SK-N-SH (cell line): ENCODE measurements at regions not wholly inside any gene's neighbourhood (a gene's known extent, or its start where the extent isn't known, plus 50 kb on each side); places are given as distances from the start of the nearest gene placed in this dataset.

ENCODE experiments used
- CTCF ChIA-PET: fragments of 300-600, 350-600 bp; formaldehyde crosslinking; extraction: SDS; loops from one replicate; lab custom pipeline; 2021; lab: Yijun Ruan, JAX
- POLR2A ChIA-PET: fragments of 350-600 bp; sonication (Branson Sonifier 250); formaldehyde crosslinking; extraction: SDS; loops from one replicate; lab custom pipeline; 2020; ENCODE audit warnings: antibody characterized with exemption, inconsistent platforms; lab: Yijun Ruan, JAX
- DNase-seq: peaks from one replicate; pipeline ENCODE4 v3.0.0; 2012
- H2AFZ ChIP-seq: fragments of 200-600 bp; sonication (generic); 2 replicates; pipeline ENCODE4 v1.8.1; 2016; ENCODE audit warnings: antibody characterized with exemption, mild to moderate bottlenecking, low read depth
- H3F3A ChIP-seq: fragments of 200-600 bp; sonication (generic); replicated peaks from 2 replicates; pipeline ENCODE3; 2016; ENCODE audit warnings: antibody characterized with exemption, mild to moderate bottlenecking; ENCODE audit not compliant: insufficient read depth
- H3K27ac ChIP-seq, 2 experiments: fragments of 200-500 bp in 1 of 2; fragments of 200-600 bp in 1 of 2; sonication (Bioruptor generic) in 1 of 2; sonication (generic), shearing (Covaris generic) in 1 of 2; 2 replicates each; pipeline versions ENCODE4 v1.5.1 to v1.6.1; 2014 to 2016; ENCODE audit warnings: low read depth in 2 of 2, inconsistent platforms in 1 of 2, low read length in 1 of 2, mild to moderate bottlenecking in 1 of 2, mixed read lengths in 1 of 2
- H3K27me3 ChIP-seq: fragments of 200-600 bp; sonication (generic), shearing (Covaris generic); 2 replicates; pipeline ENCODE4 v1.6.1; 2016; ENCODE audit warnings: mixed run types; ENCODE audit not compliant: insufficient read depth
- H3K36me3 ChIP-seq, 2 experiments: fragments of 200-500 bp in 1 of 2; fragments of 200-600 bp in 1 of 2; sonication (Bioruptor generic) in 1 of 2; sonication (generic) in 1 of 2; replicated peaks in 1 of 2; 2 replicates each; pipeline versions ENCODE3 to v1.5.1; 2014 to 2016; ENCODE audit warnings: low read length in 1 of 2, mild to moderate bottlenecking in 1 of 2; ENCODE audit not compliant: insufficient read depth in 2 of 2, control insufficient read depth in 1 of 2
- H3K4me1 ChIP-seq, 2 experiments: fragments of 200-500 bp in 1 of 2; fragments of 200-600 bp in 1 of 2; sonication (Bioruptor generic) in 1 of 2; sonication (generic), shearing (Covaris generic) in 1 of 2; 2 replicates each; pipeline versions ENCODE4 v1.5.1 to v1.6.1; 2014 to 2016; ENCODE audit warnings: low read depth in 1 of 2, low read length in 1 of 2, mixed run types in 1 of 2; ENCODE audit not compliant: insufficient read depth in 2 of 2, control insufficient read depth in 1 of 2
- H3K4me2 ChIP-seq: fragments of 200-600 bp; sonication (generic), shearing (Covaris generic); 2 replicates; pipeline ENCODE4 v1.6.1; 2017; ENCODE audit warnings: mixed run types
- H3K4me3 ChIP-seq, 2 experiments: fragments of 200-500 bp in 1 of 2; fragments of 200-600 bp in 1 of 2; sonication (Bioruptor generic) in 1 of 2; sonication (generic), shearing (Covaris generic) in 1 of 2; 2 replicates each; pipeline versions ENCODE4 v1.5.1 to v1.8.1; 2014 to 2016; ENCODE audit warnings: low read depth in 2 of 2, inconsistent platforms in 1 of 2, low read length in 1 of 2, mild to moderate bottlenecking in 1 of 2, mixed read lengths in 1 of 2, moderate library complexity in 1 of 2
- H3K79me2 ChIP-seq: fragments of 200-600 bp; sonication (generic); 2 replicates; pipeline ENCODE4 v1.8.1; 2017; ENCODE audit warnings: mild to moderate bottlenecking; ENCODE audit not compliant: insufficient read depth
- H3K9ac ChIP-seq: fragments of 200-600 bp; sonication (generic); 2 replicates; pipeline ENCODE4 v1.6.1; 2017; ENCODE audit warnings: mixed run types
- H3K9me2 ChIP-seq: fragments of 200-600 bp; sonication (generic); 2 replicates; pipeline ENCODE4 v1.6.1; 2017; ENCODE audit warnings: mixed run types
- H3K9me3 ChIP-seq: fragments of 200-600 bp; sonication (generic); 2 replicates; pipeline ENCODE4 v1.6.1; 2017; ENCODE audit warnings: mixed run types, mild to moderate bottlenecking, moderate library complexity
- H4K20me1 ChIP-seq: fragments of 200-600 bp; sonication (generic); 2 replicates; pipeline ENCODE4 v1.6.1; 2017; ENCODE audit warnings: mild to moderate bottlenecking, mixed run types; ENCODE audit not compliant: insufficient read depth
- CHD2 ChIP-seq: fragments of 150-350 bp; IDR thresholded peaks from 2 replicates; pipeline ENCODE4 v1.6.1; 2018; ENCODE audit warnings: low read length; ENCODE audit not compliant: partially characterized antibody
- ELF1 ChIP-seq: IDR thresholded peaks from 2 replicates; pipeline ENCODE4 v1.4.0; 2012
- EP300 ChIP-seq, 2 experiments: IDR thresholded peaks; 2 replicates each; pipeline versions ENCODE4 v1.4.0 to v1.6.1; 2012; ENCODE audit warnings: borderline replicate concordance in 1 of 2, low read depth in 1 of 2, low read length in 1 of 2
- EZH2phosphoT487 ChIP-seq: fragments of 200-600 bp; sonication (generic); IDR thresholded peaks from 2 replicates; pipeline ENCODE4 v1.6.1; 2017; ENCODE audit warnings: low read depth, mixed run types, mild to moderate bottlenecking, antibody characterized with exemption, moderate library complexity, borderline replicate concordance
- FOSL2 ChIP-seq: IDR thresholded peaks from 2 replicates; pipeline ENCODE4 v1.4.0; 2012; ENCODE audit warnings: low read depth, mild to moderate bottlenecking, moderate library complexity, borderline replicate concordance
- FOXJ3 ChIP-seq: sonication (generic); formaldehyde crosslinking; IDR thresholded peaks from 2 replicates; pipeline ENCODE4 v1.5.1; 2020; ENCODE audit warnings: mild to moderate bottlenecking, missing genetic modification reagents
- GATA2 ChIP-seq: sonication (generic); formaldehyde crosslinking; IDR thresholded peaks from 2 replicates; pipeline ENCODE4 v1.5.0; 2020; ENCODE audit warnings: mild to moderate bottlenecking, missing genetic modification reagents
- JUND ChIP-seq: IDR thresholded peaks from 2 replicates; pipeline ENCODE4 v1.4.0; 2012
- NFIC ChIP-seq: IDR thresholded peaks from 2 replicates; pipeline ENCODE4 v1.4.0; 2012; ENCODE audit warnings: borderline replicate concordance
- NRF1 ChIP-seq: IDR thresholded peaks from 2 replicates; pipeline ENCODE4 v1.6.1; 2012; ENCODE audit warnings: low read depth, mild to moderate bottlenecking, low read length
- POLR2AphosphoS5 ChIP-seq: IDR thresholded peaks from 2 replicates; pipeline ENCODE4 v1.6.1; 2012; ENCODE audit warnings: low read depth, low read length
- RXRA ChIP-seq: IDR thresholded peaks from 2 replicates; pipeline ENCODE4 v1.4.0; 2012; ENCODE audit warnings: low read depth, mild to moderate bottlenecking, borderline replicate concordance
- SMC3 ChIP-seq: IDR thresholded peaks from 2 replicates; pipeline ENCODE4 v1.6.1; 2012; ENCODE audit warnings: low read depth, low read length, improper control_type of control experiment
- TCF12 ChIP-seq: IDR thresholded peaks from 2 replicates; pipeline ENCODE4 v1.4.0; 2012
- TEAD4 ChIP-seq: IDR thresholded peaks from 2 replicates; pipeline ENCODE4 v1.4.0; 2012; ENCODE audit warnings: mild to moderate bottlenecking, borderline replicate concordance; ENCODE audit not compliant: insufficient read depth
- YY1 ChIP-seq: IDR thresholded peaks from 2 replicates; pipeline ENCODE4 v1.4.0; 2012; ENCODE audit warnings: low read depth, mild to moderate bottlenecking
- WGBS: methylation state at CpG from one replicate; pipeline ENCODE4 v1.1.6; 2017; ENCODE audit warnings: low lambda C conversion rate; 5-methylcytosine and 5-hydroxymethylcytosine counted together
- TF ChIP-seq, protein P1 (sequence below): IDR thresholded peaks from 2 replicates; pipeline ENCODE4 v1.4.0; 2012; ENCODE audit warnings: low read depth, borderline replicate concordance
- TF ChIP-seq, protein P2 (sequence below): IDR thresholded peaks from 2 replicates; pipeline ENCODE4 v1.4.0; 2012; ENCODE audit warnings: low read depth, borderline replicate concordance
- TF ChIP-seq, protein P3 (sequence below): IDR thresholded peaks from 2 replicates; pipeline ENCODE4 v1.4.0; 2012; ENCODE audit warnings: low read depth
- TF ChIP-seq, protein P4 (sequence below): IDR thresholded peaks from 2 replicates; pipeline ENCODE4; 2012
- TF ChIP-seq, protein P5 (sequence below): fragments of 200-600 bp; sonication (generic); IDR thresholded peaks from 2 replicates; pipeline ENCODE4 v1.6.1; 2017; ENCODE audit warnings: antibody characterized with exemption, mild to moderate bottlenecking, moderate library complexity
- TF ChIP-seq, protein P6 (sequence below): fragments of 150-350 bp; IDR thresholded peaks from 2 replicates; pipeline ENCODE4 v1.6.1; 2016; ENCODE audit warnings: mild to moderate bottlenecking, low read depth, low read length

DNA sequence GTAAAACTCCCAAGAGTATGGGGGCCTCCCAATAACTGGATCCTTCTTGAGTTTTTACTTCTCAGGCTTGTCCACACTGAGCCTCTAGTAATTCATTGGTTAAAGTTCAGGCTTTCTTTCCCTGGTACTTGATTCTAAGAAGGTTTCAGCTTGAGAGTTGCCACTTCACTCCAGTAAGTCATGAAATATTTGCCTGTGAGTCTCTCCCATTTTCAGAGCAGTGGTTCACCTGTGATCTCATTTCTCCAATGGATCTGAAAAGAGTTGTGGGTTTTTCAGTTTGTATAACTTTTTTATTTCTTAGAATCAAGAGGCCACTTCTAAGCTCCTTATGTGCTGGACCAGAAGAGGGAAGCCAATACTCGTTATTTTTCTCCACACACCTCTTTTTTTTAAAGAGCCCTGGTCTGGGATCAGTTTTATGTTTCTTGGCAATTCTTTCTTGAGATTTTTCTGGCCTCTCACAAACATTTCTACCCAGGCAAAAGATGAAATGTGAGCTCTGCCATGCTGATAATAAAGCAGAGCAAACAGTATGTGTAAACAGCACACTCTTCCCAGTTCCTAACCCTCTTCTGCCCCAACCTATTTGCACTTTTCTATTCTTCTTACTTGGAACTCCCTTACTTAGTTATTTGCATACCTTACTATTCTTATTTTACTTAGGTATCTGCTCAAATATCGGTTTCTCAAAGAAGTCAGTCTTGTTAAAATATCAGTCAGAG, 983.4 kb downstream of the CCSER2 start:
- DNase-seq, result no peak
- Histone ChIP-seq H3K9me2 (no peaks in the 10 kb centered on the region), H2AFZ (no peak overlapping the region), H3F3A (no peaks in the 10 kb centered on the region), H3K27me3 (no peaks in the 10 kb centered on the region), H4K20me1 (no peaks in the 10 kb centered on the region), H3K79me2 (no peaks in the 10 kb centered on the region), H3K9me3 (no peaks in the 10 kb centered on the region), H3K4me2 (no peak overlapping the region), H3K4me3 (no peak overlapping the region), H3K36me3 (no peaks in the 10 kb centered on the region), H3K27ac (no peak overlapping the region), H3K4me1 (no peaks in the 10 kb centered on the region), H3K9ac (no peak overlapping the region)
- ChIA-PET POLR2A (no interaction called here), CTCF (no interaction called here)
- TF ChIP-seq NFIC (no peak), GATA2 (CRISPR knock-in tag) (no peak), JUND (no peak)
- WGBS, result 9% methylated on average over 2 of the region's 2 CpGs

DNA sequence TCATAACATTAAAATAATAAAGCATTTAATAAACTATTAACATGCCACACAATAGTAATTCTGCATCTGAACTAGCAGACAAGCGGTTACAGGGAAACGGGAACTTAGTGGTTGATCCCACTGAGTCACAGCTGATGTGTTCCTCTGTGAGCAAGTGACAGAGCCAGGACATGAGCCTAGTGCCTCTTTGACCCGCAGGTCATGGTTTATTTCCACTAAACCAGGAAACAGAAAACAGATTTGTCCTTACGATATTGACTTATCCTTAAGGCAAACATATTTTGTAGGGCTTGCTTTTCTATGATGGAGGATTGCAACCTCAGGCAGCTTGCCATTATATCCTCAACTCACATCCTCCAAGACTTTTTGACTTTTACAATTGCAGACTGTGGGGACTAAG, 987.3 kb downstream of the CCSER2 start:
- no peaks in the 10 kb centered on the region for H3K9me2 ChIP-seq
- H3K27me3 ChIP-seq, result no peaks in the 10 kb centered on the region
- DNase-seq, result no peak
- no peak overlapping the region for H2AFZ ChIP-seq
- no peaks in the 10 kb centered on the region for H3K79me2 ChIP-seq
- no peak overlapping the region for H3K9ac ChIP-seq
- no peaks in the 10 kb centered on the region for H3K9me3 ChIP-seq
- H3K4me2 ChIP-seq, result no peak overlapping the region
- H3K4me3 ChIP-seq, result no peak overlapping the region
- WGBS, result 32% methylated on average over 3 of the region's 4 CpGs
- no peak overlapping the region for H3K27ac ChIP-seq
- TF ChIP-seq, protein P1, sequence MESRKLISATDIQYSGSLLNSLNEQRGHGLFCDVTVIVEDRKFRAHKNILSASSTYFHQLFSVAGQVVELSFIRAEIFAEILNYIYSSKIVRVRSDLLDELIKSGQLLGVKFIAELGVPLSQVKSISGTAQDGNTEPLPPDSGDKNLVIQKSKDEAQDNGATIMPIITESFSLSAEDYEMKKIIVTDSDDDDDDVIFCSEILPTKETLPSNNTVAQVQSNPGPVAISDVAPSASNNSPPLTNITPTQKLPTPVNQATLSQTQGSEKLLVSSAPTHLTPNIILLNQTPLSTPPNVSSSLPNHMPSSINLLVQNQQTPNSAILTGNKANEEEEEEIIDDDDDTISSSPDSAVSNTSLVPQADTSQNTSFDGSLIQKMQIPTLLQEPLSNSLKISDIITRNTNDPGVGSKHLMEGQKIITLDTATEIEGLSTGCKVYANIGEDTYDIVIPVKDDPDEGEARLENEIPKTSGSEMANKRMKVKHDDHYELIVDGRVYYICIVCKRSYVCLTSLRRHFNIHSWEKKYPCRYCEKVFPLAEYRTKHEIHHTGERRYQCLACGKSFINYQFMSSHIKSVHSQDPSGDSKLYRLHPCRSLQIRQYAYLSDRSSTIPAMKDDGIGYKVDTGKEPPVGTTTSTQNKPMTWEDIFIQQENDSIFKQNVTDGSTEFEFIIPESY, result no peak
- no peak for TF ChIP-seq TCF12
- TF ChIP-seq FOSL2, result no peak
- no peak for TF ChIP-seq JUND
- TF ChIP-seq POLR2AphosphoS5, result no peak
- TF ChIP-seq, protein P2, sequence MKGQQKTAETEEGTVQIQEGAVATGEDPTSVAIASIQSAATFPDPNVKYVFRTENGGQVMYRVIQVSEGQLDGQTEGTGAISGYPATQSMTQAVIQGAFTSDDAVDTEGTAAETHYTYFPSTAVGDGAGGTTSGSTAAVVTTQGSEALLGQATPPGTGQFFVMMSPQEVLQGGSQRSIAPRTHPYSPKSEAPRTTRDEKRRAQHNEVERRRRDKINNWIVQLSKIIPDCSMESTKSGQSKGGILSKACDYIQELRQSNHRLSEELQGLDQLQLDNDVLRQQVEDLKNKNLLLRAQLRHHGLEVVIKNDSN, result no peak
- TF ChIP-seq FOXJ3, result no peak
- TF ChIP-seq, protein P3, sequence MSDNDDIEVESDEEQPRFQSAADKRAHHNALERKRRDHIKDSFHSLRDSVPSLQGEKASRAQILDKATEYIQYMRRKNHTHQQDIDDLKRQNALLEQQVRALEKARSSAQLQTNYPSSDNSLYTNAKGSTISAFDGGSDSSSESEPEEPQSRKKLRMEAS, result no peak
- TF ChIP-seq RXRA, result no peak
- TF ChIP-seq NRF1, result no peak
- no peak for TF ChIP-seq EP300 (IDR thresholded peaks at IDR 0.05; ENCODE audit: borderline replicate concordance in 1 of 2, low read depth in 1 of 2, low read length in 1 of 2)
- no peak for TF ChIP-seq EZH2phosphoT487
- no peak for TF ChIP-seq SMC3
- TF ChIP-seq, protein P4, sequence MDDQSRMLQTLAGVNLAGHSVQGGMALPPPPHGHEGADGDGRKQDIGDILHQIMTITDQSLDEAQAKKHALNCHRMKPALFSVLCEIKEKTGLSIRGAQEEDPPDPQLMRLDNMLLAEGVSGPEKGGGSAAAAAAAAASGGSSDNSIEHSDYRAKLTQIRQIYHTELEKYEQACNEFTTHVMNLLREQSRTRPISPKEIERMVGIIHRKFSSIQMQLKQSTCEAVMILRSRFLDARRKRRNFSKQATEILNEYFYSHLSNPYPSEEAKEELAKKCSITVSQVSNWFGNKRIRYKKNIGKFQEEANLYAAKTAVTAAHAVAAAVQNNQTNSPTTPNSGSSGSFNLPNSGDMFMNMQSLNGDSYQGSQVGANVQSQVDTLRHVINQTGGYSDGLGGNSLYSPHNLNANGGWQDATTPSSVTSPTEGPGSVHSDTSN, result no peak
- TF ChIP-seq, protein P5, sequence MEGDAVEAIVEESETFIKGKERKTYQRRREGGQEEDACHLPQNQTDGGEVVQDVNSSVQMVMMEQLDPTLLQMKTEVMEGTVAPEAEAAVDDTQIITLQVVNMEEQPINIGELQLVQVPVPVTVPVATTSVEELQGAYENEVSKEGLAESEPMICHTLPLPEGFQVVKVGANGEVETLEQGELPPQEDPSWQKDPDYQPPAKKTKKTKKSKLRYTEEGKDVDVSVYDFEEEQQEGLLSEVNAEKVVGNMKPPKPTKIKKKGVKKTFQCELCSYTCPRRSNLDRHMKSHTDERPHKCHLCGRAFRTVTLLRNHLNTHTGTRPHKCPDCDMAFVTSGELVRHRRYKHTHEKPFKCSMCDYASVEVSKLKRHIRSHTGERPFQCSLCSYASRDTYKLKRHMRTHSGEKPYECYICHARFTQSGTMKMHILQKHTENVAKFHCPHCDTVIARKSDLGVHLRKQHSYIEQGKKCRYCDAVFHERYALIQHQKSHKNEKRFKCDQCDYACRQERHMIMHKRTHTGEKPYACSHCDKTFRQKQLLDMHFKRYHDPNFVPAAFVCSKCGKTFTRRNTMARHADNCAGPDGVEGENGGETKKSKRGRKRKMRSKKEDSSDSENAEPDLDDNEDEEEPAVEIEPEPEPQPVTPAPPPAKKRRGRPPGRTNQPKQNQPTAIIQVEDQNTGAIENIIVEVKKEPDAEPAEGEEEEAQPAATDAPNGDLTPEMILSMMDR, result no peak
- TF ChIP-seq, protein P6, sequence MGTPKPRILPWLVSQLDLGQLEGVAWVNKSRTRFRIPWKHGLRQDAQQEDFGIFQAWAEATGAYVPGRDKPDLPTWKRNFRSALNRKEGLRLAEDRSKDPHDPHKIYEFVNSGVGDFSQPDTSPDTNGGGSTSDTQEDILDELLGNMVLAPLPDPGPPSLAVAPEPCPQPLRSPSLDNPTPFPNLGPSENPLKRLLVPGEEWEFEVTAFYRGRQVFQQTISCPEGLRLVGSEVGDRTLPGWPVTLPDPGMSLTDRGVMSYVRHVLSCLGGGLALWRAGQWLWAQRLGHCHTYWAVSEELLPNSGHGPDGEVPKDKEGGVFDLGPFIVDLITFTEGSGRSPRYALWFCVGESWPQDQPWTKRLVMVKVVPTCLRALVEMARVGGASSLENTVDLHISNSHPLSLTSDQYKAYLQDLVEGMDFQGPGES, result no peak
- TF ChIP-seq ELF1, result no peak
- no peak for TF ChIP-seq CHD2
- TF ChIP-seq YY1, result no peak
- no peak for TF ChIP-seq TEAD4
- CTCF ChIA-PET, result no interaction called here
- H3F3A ChIP-seq, result no peaks in the 10 kb centered on the region
- H3K4me1 ChIP-seq, result peaks cover 0 to 15% of the 10 kb centered on the region in 2 experiments; a peak in 1 of 4 replicates
- no peaks in the 10 kb centered on the region for H3K36me3 ChIP-seq
- POLR2A ChIA-PET, result no interaction called here
- H4K20me1 ChIP-seq, result no peaks in the 10 kb centered on the region
